Smooth muscle cell (in vitro differentiated cells): ENCODE measurements at regions not wholly inside any gene's neighbourhood (a gene's known extent, or its start where the extent isn't known, plus 50 kb on each side); places are given as distances from the start of the nearest gene placed in this dataset.

ENCODE experiments used
- DNase-seq: peaks from one replicate; lab custom pipeline; 2025; ENCODE audit not compliant: unreplicated experiment; lab: John Stamatoyannopoulos, UW
- H2AFZ ChIP-seq: fragments of 200-600 bp; sonication (generic); 2 replicates; pipeline ENCODE4 v1.6.0; 2016; ENCODE audit warnings: antibody characterized with exemption, low read depth, mild to moderate bottlenecking
- H3F3A ChIP-seq: fragments of 200-600 bp; sonication (generic); 2 replicates; pipeline ENCODE4 v1.6.0; 2017; ENCODE audit warnings: antibody characterized with exemption, low read depth
- H3K27ac ChIP-seq: fragments of 200-600 bp; sonication (generic); 2 replicates; pipeline ENCODE4 v1.5.1; 2016; ENCODE audit warnings: low read depth, mild to moderate bottlenecking
- H3K27me3 ChIP-seq: fragments of 200-600 bp; sonication (generic); 2 replicates; pipeline ENCODE4 v1.6.1; 2016; ENCODE audit warnings: low read depth, mild to moderate bottlenecking
- H3K36me3 ChIP-seq: fragments of 200-600 bp; sonication (generic); 2 replicates; pipeline ENCODE4 v1.5.1; 2016; ENCODE audit warnings: low read depth
- H3K4me1 ChIP-seq: fragments of 200-600 bp; sonication (generic); 2 replicates; pipeline ENCODE4 v1.5.1; 2016; ENCODE audit warnings: low read depth
- H3K4me2 ChIP-seq: fragments of 200-600 bp; sonication (generic); 2 replicates; pipeline ENCODE4 v1.6.0; 2016; ENCODE audit warnings: mild to moderate bottlenecking
- H3K4me3 ChIP-seq: fragments of 200-600 bp; sonication (generic); 2 replicates; pipeline ENCODE4 v1.5.1; 2016; ENCODE audit warnings: mild to moderate bottlenecking
- H3K79me2 ChIP-seq: fragments of 200-600 bp; sonication (generic); 2 replicates; pipeline ENCODE4 v1.6.0; 2016; ENCODE audit warnings: low read depth, mild to moderate bottlenecking
- H3K9ac ChIP-seq: fragments of 200-600 bp; sonication (generic); 2 replicates; pipeline ENCODE4 v1.6.0; 2016; ENCODE audit warnings: low read depth
- H3K9me3 ChIP-seq: fragments of 200-600 bp; sonication (generic); replicated peaks from 2 replicates; pipeline ENCODE4 v1.5.1; 2016; ENCODE audit warnings: low read depth
- H4K20me1 ChIP-seq: fragments of 200-600 bp; sonication (generic); 2 replicates; pipeline ENCODE4 v1.6.0; 2016; ENCODE audit warnings: low read depth
- CTCF ChIP-seq: fragments of 200-600 bp; sonication (generic); IDR thresholded peaks from 2 replicates; pipeline ENCODE4 v1.5.1; 2017; ENCODE audit warnings: borderline replicate concordance, mild to moderate bottlenecking, antibody characterized with exemption; ENCODE audit not compliant: insufficient read depth, poor library complexity, severe bottlenecking
- WGBS: methylation state at CpG from one replicate; pipeline ENCODE4 v1.1.7; 2016; ENCODE audit warnings: low lambda C conversion rate; 5-methylcytosine and 5-hydroxymethylcytosine counted together

- Histone ChIP-seq H3K79me2 (no peaks in the 10 kb centered on the region), H3K27me3 (no peaks in the 10 kb centered on the region), H3F3A (no peaks in the 10 kb centered on the region), H3K9me3 (no peaks in the 10 kb centered on the region), H3K4me2 (peak overlapping the region; percentile 67), H4K20me1 (no peaks in the 10 kb centered on the region), H3K4me3 (no peak overlapping the region), H3K27ac (peak overlapping the region; percentile 71), H3K9ac (peak overlapping the region; percentile 61), H3K4me1 (peaks cover 16% of the 10 kb centered on the region), H2AFZ (no peak overlapping the region), H3K36me3 (no peaks in the 10 kb centered on the region)
- 81% methylated on average over 5 of the region's 5 CpGs for WGBS
- DNase-seq, result no peak
- no peak for TF ChIP-seq CTCF
Measured at GRCh38 chr3:70726096-70726938, 413.9 kb upstream of the MDFIC2 start.

- H3K9ac ChIP-seq, result no peak overlapping the region
- H2AFZ ChIP-seq, result no peak overlapping the region
- no peaks in the 10 kb centered on the region for H3K36me3 ChIP-seq
- no peak overlapping the region for H3K4me3 ChIP-seq
- H3K4me2 ChIP-seq, result no peak overlapping the region
- H3K27ac ChIP-seq, result no peak overlapping the region
- no peaks in the 10 kb centered on the region for H3K27me3 ChIP-seq
- DNase-seq, result no peak
- H3K4me1 ChIP-seq, result no peaks in the 10 kb centered on the region
- no peak for TF ChIP-seq CTCF
- no peaks in the 10 kb centered on the region for H3K9me3 ChIP-seq
- WGBS, result 84% methylated on average over 1 of the region's 1 CpG
- H3K79me2 ChIP-seq, result no peaks in the 10 kb centered on the region
- no peaks in the 10 kb centered on the region for H4K20me1 ChIP-seq
- H3F3A ChIP-seq, result no peaks in the 10 kb centered on the region
Measured at GRCh38 chr3:70722018-70722417, 409.6 kb upstream of the MDFIC2 start.

GRCh38 chr3:70716832-70717231 lies 404.4 kb upstream of the MDFIC2 start:
- H3K9me3 ChIP-seq, result no peaks in the 10 kb centered on the region
- H3K4me3 ChIP-seq, result no peak overlapping the region
- H3K4me1 ChIP-seq, result no peaks in the 10 kb centered on the region
- TF ChIP-seq CTCF, result peak; percentile 29
- no peak overlapping the region for H3K4me2 ChIP-seq
- 87% methylated on average over 4 of the region's 4 CpGs for WGBS
- H3K9ac ChIP-seq, result no peak overlapping the region
- no peak overlapping the region for H2AFZ ChIP-seq
- no peaks in the 10 kb centered on the region for H4K20me1 ChIP-seq
- no peaks in the 10 kb centered on the region for H3F3A ChIP-seq
- no peak overlapping the region for H3K27ac ChIP-seq
- no peaks in the 10 kb centered on the region for H3K27me3 ChIP-seq
- no peak for DNase-seq
- H3K79me2 ChIP-seq, result no peaks in the 10 kb centered on the region
- no peaks in the 10 kb centered on the region for H3K36me3 ChIP-seq

- no peak overlapping the region for H3K4me3 ChIP-seq
- H4K20me1 ChIP-seq, result no peaks in the 10 kb centered on the region
- H3K9ac ChIP-seq, result no peak overlapping the region
- no peaks in the 10 kb centered on the region for H3K79me2 ChIP-seq
- no peaks in the 10 kb centered on the region for H3F3A ChIP-seq
- no peaks in the 10 kb centered on the region for H3K27me3 ChIP-seq
- H3K4me2 ChIP-seq, result no peak overlapping the region
- no peaks in the 10 kb centered on the region for H3K4me1 ChIP-seq
- no peak overlapping the region for H2AFZ ChIP-seq
- TF ChIP-seq CTCF, result no peak
- H3K36me3 ChIP-seq, result no peaks in the 10 kb centered on the region
- 92% methylated on average over 1 of the region's 1 CpG for WGBS
- no peak for DNase-seq
- no peaks in the 10 kb centered on the region for H3K9me3 ChIP-seq
- no peak overlapping the region for H3K27ac ChIP-seq
Measured at GRCh38 chr3:70712449-70713082, 400.1 kb upstream of the MDFIC2 start.
